WTC11 (cell line): ENCODE measurements at regions not wholly inside any gene's neighbourhood (a gene's known extent, or its start where the extent isn't known, plus 50 kb on each side); places are given as distances from the start of the nearest gene placed in this dataset.

ENCODE experiments used
- ATAC-seq: fragments of 200-7000 bp; cut with Tn5 transposase; 2 replicates; pipeline ENCODE4 v1.10.0; 2021; ENCODE audit warnings: mild to moderate bottlenecking, moderate library complexity
- CTCF ChIA-PET: fragments of 300-600 bp; sonication (Branson Sonifier 250); formaldehyde crosslinking; loops from one replicate; lab custom pipeline; 2021; ENCODE audit warnings: antibody characterized with exemption; lab: Charles Lee
- POLR2A ChIA-PET: fragments of 350-600 bp; sonication (Branson Sonifier 250); formaldehyde crosslinking; loops from one replicate; lab custom pipeline; 2021; ENCODE audit warnings: antibody characterized with exemption; lab: Charles Lee
- DNase-seq: peaks from one replicate; pipeline ENCODE4 v3.0.0; 2021; ENCODE audit warnings: low spot score
- H3K27ac Mint-ChIP-seq: 2 replicates; pipeline ENCODE4 v1.8.0; 2021; ENCODE audit warnings: mixed read lengths
- H3K27me3 Mint-ChIP-seq: 2 replicates; pipeline ENCODE4 v1.8.0; 2021; ENCODE audit warnings: low read depth, mild to moderate bottlenecking, moderate library complexity, mixed read lengths
- H3K36me3 Mint-ChIP-seq: 2 replicates; pipeline ENCODE4 v1.8.0; 2021; ENCODE audit warnings: mixed read lengths
- H3K4me1 Mint-ChIP-seq: 2 replicates; pipeline ENCODE4 v1.8.0; 2022; ENCODE audit warnings: mixed read lengths
- H3K4me3 Mint-ChIP-seq: 2 replicates; pipeline ENCODE4 v1.8.0; 2021; ENCODE audit warnings: mild to moderate bottlenecking, moderate library complexity, mixed read lengths
- H3K9me3 Mint-ChIP-seq: 2 replicates; pipeline ENCODE4 v1.8.0; 2021; ENCODE audit warnings: mixed read lengths
- CBFB ChIP-seq: sonication (generic); formaldehyde crosslinking; IDR thresholded peaks from 2 replicates; pipeline ENCODE4 v1.8.1; 2022; ENCODE audit warnings: mild to moderate bottlenecking, low read depth, missing genetic modification reagents
- CREB1 ChIP-seq: sonication (generic); formaldehyde crosslinking; IDR thresholded peaks from 2 replicates; pipeline ENCODE4 v1.8.0; 2023; ENCODE audit warnings: mild to moderate bottlenecking, missing genetic modification reagents
- CREM ChIP-seq: sonication (generic); formaldehyde crosslinking; IDR thresholded peaks from 2 replicates; pipeline ENCODE4 v1.8.1; 2022; ENCODE audit warnings: mild to moderate bottlenecking, missing genetic modification reagents, moderate library complexity
- EMX1 ChIP-seq: fragments of 250-450 bp; sonication (Bioruptor Pico); IDR thresholded peaks from 2 replicates; pipeline ENCODE4 v1.8.0; 2021; ENCODE audit warnings: mild to moderate bottlenecking
- JUN ChIP-seq: sonication (generic); formaldehyde crosslinking; IDR thresholded peaks from 2 replicates; pipeline ENCODE4 v1.8.0; 2023; ENCODE audit warnings: mild to moderate bottlenecking, missing genetic modification reagents
- SP1 ChIP-seq: sonication (generic); formaldehyde crosslinking; conservative IDR thresholded peaks from 2 replicates; pipeline ENCODE4 v1.8.1; 2022; ENCODE audit warnings: missing genetic modification reagents
- TCF7 ChIP-seq: sonication (generic); formaldehyde crosslinking; IDR thresholded peaks from 2 replicates; pipeline ENCODE4 v1.8.0; 2022; ENCODE audit warnings: mild to moderate bottlenecking, low read depth, missing genetic modification reagents, moderate library complexity
- ZNF232 ChIP-seq: sonication (generic); formaldehyde crosslinking; IDR thresholded peaks from 2 replicates; pipeline ENCODE4 v1.8.0; 2022; ENCODE audit warnings: mild to moderate bottlenecking, missing genetic modification reagents
- ZNF263 ChIP-seq: sonication (generic); formaldehyde crosslinking; IDR thresholded peaks from 2 replicates; pipeline ENCODE4 v1.8.1; 2022; ENCODE audit warnings: low read depth, mild to moderate bottlenecking, moderate library complexity, missing genetic modification reagents
- TF ChIP-seq, protein P1 (sequence below): fragments of 200-600 bp; IDR thresholded peaks from 2 replicates; pipeline ENCODE4 v1.8.0; 2022; ENCODE audit warnings: antibody characterized with exemption
- TF ChIP-seq, protein P2 (sequence below): sonication (generic); formaldehyde crosslinking; IDR thresholded peaks from 2 replicates; pipeline ENCODE4 v1.8.0; 2022; ENCODE audit warnings: mild to moderate bottlenecking, missing genetic modification reagents
- TF ChIP-seq, protein P3 (sequence below): sonication (generic); formaldehyde crosslinking; IDR thresholded peaks from 2 replicates; pipeline ENCODE4 v1.8.0; 2023; ENCODE audit warnings: missing genetic modification reagents
- TF ChIP-seq, protein P4 (sequence below): sonication (generic); formaldehyde crosslinking; IDR thresholded peaks from 2 replicates; pipeline ENCODE4 v1.8.1; 2023; ENCODE audit warnings: mild to moderate bottlenecking, moderate library complexity, missing genetic modification reagents
- TF ChIP-seq, protein P5 (sequence below): fragments of 250-450 bp; sonication (Bioruptor Pico); IDR thresholded peaks from 2 replicates; pipeline ENCODE4 v1.9.0; 2021; ENCODE audit warnings: moderate library complexity, mild to moderate bottlenecking, inconsistent platforms, borderline replicate concordance
- TF ChIP-seq, protein P6 (sequence below): sonication (generic); formaldehyde crosslinking; IDR thresholded peaks from 2 replicates; pipeline ENCODE4 v1.8.0; 2023; ENCODE audit warnings: missing genetic modification reagents, mild to moderate bottlenecking, borderline replicate concordance

DNA sequence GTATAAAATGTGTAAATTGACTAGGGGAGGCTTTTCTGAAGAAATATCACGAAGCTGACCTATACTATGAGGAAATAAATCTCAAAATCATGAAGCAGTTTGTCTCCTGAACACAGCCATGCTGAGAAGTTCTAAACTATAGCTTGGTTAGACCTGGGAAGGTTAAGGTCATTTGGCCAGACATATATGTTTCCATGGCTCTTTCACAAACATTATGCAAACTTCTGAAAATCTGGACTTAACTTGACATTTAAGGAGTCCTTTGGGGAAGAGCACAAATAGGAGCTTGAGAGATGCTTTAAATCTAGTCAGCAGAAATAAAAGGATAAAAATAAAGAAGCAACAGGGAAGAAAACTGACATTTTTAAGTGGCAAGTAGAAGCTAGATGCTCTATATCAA, 115.9 kb upstream of the MEOX2 start (continued):
- TF ChIP-seq, protein P1, sequence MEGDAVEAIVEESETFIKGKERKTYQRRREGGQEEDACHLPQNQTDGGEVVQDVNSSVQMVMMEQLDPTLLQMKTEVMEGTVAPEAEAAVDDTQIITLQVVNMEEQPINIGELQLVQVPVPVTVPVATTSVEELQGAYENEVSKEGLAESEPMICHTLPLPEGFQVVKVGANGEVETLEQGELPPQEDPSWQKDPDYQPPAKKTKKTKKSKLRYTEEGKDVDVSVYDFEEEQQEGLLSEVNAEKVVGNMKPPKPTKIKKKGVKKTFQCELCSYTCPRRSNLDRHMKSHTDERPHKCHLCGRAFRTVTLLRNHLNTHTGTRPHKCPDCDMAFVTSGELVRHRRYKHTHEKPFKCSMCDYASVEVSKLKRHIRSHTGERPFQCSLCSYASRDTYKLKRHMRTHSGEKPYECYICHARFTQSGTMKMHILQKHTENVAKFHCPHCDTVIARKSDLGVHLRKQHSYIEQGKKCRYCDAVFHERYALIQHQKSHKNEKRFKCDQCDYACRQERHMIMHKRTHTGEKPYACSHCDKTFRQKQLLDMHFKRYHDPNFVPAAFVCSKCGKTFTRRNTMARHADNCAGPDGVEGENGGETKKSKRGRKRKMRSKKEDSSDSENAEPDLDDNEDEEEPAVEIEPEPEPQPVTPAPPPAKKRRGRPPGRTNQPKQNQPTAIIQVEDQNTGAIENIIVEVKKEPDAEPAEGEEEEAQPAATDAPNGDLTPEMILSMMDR, result no peak
- TF ChIP-seq SP1 (CRISPR knock-in tag), result no peak
- TF ChIP-seq, protein P2, sequence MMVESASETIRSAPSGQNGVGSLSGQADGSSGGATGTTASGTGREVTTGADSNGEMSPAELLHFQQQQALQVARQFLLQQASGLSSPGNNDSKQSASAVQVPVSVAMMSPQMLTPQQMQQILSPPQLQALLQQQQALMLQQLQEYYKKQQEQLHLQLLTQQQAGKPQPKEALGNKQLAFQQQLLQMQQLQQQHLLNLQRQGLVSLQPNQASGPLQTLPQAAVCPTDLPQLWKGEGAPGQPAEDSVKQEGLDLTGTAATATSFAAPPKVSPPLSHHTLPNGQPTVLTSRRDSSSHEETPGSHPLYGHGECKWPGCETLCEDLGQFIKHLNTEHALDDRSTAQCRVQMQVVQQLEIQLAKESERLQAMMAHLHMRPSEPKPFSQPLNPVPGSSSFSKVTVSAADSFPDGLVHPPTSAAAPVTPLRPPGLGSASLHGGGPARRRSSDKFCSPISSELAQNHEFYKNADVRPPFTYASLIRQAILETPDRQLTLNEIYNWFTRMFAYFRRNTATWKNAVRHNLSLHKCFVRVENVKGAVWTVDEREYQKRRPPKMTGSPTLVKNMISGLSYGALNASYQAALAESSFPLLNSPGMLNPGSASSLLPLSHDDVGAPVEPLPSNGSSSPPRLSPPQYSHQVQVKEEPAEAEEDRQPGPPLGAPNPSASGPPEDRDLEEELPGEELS (CRISPR knock-in tag), result no peak
- no peak for TF ChIP-seq JUN
- no peak for TF ChIP-seq ZNF263

DNA sequence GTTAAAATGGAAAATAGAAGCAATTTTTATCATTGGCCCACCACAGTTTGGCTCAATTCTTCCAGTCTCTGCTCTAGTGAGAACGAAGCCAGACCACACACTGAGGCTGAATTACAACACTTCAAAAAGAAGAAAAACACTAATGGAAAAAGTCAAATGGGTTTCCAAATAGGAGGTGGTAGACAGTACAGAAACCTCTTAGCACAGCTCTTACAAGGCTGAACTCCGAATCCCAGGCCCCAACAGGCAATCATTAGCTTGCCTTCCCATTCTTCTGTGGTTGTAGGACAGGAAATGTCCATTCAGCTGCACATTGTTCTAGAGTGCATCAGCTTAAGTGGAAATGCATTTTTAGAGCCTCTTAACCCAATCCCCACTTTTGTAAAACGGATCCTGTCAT, 115.1 kb upstream of the MEOX2 start:
- Mint-ChIP-seq H3K4me3 (no peak overlapping the region), H3K27ac (no peak overlapping the region), H3K4me1 (peaks cover 10% of the 10 kb centered on the region), H3K9me3 (no peaks in the 10 kb centered on the region), H3K27me3 (no peaks in the 10 kb centered on the region), H3K36me3 (no peaks in the 10 kb centered on the region)
- CTCF ChIA-PET, result no interaction called here
- TF ChIP-seq ZNF232 (CRISPR knock-in tag) (no peak), CREB1 (CRISPR knock-in tag) (no peak), TCF7 (CRISPR knock-in tag) (no peak), EMX1 (CRISPR knock-in tag) (no peak), CBFB (CRISPR knock-in tag) (no peak), CREM (CRISPR knock-in tag) (no peak)
- TF ChIP-seq, protein P3, sequence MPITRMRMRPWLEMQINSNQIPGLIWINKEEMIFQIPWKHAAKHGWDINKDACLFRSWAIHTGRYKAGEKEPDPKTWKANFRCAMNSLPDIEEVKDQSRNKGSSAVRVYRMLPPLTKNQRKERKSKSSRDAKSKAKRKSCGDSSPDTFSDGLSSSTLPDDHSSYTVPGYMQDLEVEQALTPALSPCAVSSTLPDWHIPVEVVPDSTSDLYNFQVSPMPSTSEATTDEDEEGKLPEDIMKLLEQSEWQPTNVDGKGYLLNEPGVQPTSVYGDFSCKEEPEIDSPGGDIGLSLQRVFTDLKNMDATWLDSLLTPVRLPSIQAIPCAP (CRISPR knock-in tag), result no peak
- TF ChIP-seq, protein P4, sequence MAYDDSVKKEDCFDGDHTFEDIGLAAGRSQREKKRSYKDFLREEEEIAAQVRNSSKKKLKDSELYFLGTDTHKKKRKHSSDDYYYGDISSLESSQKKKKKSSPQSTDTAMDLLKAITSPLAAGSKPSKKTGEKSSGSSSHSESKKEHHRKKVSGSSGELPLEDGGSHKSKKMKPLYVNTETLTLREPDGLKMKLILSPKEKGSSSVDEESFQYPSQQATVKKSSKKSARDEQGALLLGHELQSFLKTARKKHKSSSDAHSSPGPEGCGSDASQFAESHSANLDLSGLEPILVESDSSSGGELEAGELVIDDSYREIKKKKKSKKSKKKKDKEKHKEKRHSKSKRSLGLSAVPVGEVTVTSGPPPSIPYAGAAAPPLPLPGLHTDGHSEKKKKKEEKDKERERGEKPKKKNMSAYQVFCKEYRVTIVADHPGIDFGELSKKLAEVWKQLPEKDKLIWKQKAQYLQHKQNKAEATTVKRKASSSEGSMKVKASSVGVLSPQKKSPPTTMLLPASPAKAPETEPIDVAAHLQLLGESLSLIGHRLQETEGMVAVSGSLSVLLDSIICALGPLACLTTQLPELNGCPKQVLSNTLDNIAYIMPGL (CRISPR knock-in tag), result no peak
- TF ChIP-seq, protein P5, sequence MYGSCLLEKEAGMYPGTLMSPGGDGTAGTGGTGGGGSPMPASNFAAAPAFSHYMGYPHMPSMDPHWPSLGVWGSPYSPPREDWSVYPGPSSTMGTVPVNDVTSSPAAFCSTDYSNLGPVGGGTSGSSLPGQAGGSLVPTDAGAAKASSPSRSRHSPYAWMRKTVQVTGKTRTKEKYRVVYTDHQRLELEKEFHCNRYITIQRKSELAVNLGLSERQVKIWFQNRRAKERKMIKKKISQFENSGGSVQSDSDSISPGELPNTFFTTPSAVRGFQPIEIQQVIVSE, result no peak
- TF ChIP-seq, protein P1, result no peak
- TF ChIP-seq, protein P6, sequence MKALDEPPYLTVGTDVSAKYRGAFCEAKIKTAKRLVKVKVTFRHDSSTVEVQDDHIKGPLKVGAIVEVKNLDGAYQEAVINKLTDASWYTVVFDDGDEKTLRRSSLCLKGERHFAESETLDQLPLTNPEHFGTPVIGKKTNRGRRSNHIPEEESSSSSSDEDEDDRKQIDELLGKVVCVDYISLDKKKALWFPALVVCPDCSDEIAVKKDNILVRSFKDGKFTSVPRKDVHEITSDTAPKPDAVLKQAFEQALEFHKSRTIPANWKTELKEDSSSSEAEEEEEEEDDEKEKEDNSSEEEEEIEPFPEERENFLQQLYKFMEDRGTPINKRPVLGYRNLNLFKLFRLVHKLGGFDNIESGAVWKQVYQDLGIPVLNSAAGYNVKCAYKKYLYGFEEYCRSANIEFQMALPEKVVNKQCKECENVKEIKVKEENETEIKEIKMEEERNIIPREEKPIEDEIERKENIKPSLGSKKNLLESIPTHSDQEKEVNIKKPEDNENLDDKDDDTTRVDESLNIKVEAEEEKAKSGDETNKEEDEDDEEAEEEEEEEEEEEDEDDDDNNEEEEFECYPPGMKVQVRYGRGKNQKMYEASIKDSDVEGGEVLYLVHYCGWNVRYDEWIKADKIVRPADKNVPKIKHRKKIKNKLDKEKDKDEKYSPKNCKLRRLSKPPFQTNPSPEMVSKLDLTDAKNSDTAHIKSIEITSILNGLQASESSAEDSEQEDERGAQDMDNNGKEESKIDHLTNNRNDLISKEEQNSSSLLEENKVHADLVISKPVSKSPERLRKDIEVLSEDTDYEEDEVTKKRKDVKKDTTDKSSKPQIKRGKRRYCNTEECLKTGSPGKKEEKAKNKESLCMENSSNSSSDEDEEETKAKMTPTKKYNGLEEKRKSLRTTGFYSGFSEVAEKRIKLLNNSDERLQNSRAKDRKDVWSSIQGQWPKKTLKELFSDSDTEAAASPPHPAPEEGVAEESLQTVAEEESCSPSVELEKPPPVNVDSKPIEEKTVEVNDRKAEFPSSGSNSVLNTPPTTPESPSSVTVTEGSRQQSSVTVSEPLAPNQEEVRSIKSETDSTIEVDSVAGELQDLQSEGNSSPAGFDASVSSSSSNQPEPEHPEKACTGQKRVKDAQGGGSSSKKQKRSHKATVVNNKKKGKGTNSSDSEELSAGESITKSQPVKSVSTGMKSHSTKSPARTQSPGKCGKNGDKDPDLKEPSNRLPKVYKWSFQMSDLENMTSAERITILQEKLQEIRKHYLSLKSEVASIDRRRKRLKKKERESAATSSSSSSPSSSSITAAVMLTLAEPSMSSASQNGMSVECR (CRISPR knock-in tag), result no peak
- DNase-seq (no peak), ATAC-seq (peak; percentile 52)
- POLR2A ChIA-PET, result no interaction called here
